Urinary bladder (tissue), 3 donors: ENCODE measurements at regions not wholly inside any gene's neighbourhood (a gene's known extent, or its start where the extent isn't known, plus 50 kb on each side); places are given as distances from the start of the nearest gene placed in this dataset.
"Not testable (repeated sequence)": the region's sequence is repeated elsewhere in the genome, so short reads cannot be mapped to it uniquely, and the experiment has no call there.

ENCODE experiments used
- DNase-seq: peaks from one replicate; pipeline ENCODE4 v3.0.0-alpha.2; 2015; ENCODE audit errors: extremely low spot score
- H3K27ac ChIP-seq: one replicate; pipeline ENCODE4 v1.5.1; 2013; ENCODE audit warnings: low read depth, mild to moderate bottlenecking, moderate library complexity
- H3K36me3 ChIP-seq: one replicate; pipeline ENCODE4 v1.6.1; 2013; ENCODE audit warnings: mild to moderate bottlenecking, moderate library complexity; ENCODE audit not compliant: insufficient read depth
- H3K4me1 ChIP-seq: one replicate; pipeline ENCODE4 v1.6.1; 2013; ENCODE audit warnings: mild to moderate bottlenecking, moderate library complexity; ENCODE audit not compliant: insufficient read depth
- H3K4me3 ChIP-seq: one replicate; pipeline ENCODE4 v1.5.1; 2013; ENCODE audit warnings: low read depth, low read length
- WGBS: extraction: QIAGEN DNeasy Blood & Tissue Kit; methylation state at CpG from one replicate; pipeline ENCODE4 v1.1.7; 2013; 5-methylcytosine and 5-hydroxymethylcytosine counted together
- donor health status: healthy with polysubstance abuse.
- donor health status: healthy.

DNA sequence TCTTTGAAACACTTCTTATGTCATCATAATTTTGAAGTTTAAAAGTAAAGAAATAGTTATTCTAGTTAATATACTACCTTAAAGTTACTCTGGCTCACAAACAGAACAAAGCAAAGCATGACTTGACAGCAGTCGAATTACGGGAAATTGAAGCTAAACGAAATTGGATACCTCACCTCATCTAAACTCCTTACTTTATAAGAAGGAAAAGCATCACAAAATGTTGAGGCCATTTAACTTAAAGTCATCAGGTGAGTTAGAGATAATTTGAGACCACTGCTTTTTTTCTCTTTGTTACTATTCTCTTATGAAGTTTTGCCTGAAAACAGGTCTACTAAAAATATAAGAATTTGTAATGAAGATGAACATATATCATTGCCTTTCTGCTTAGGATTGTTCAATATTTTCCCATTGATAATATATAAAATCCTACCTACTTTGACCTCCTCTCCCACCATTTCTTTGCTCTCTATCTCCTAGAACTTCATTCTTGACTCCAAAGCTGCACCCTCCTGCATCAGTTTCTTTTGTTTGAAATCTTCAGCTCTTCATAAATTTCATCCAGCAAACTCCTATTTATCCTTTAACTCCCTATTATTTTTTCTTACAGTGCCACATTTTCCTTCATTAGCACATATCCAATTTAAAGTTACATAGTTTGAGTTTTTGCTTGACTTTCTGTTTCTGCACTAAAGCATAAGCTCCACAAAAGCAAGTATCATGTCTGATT is 510.7 kb upstream of the ZNF337 start:
- DNase-seq = no peak
- 53% methylated on average over 3 of the region's 3 CpGs for WGBS
- H3K4me1 ChIP-seq = peaks cover 2% of the 10 kb centered on the region
- no peaks in the 10 kb centered on the region for H3K36me3 ChIP-seq
- no peak overlapping the region for H3K27ac ChIP-seq
- H3K4me3 ChIP-seq = no peak overlapping the region

DNA sequence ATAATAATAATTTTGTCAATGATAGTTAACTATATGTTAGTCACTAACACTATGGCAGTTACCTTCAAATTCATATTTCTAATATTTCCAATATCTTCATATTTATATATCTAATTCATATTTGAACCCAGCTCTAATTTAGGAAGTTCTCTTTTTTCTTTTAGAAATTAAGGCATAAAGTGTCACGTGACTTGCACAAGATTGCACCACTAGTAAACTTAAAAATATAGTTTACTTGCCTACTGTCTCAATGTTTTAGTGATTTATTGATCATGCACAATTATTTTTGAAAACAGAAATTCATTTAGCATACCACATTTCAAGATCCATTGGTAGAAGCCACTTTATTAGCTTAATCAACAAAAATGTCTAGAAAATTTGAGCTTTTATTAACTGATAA is 508.7 kb upstream of the ZNF337 start:
- DNase-seq = no peak
- Histone ChIP-seq H3K4me1 (peaks cover 2% of the 10 kb centered on the region), H3K36me3 (no peaks in the 10 kb centered on the region), H3K4me3 (no peak overlapping the region), H3K27ac (no peak overlapping the region)
- 74% methylated on average over 1 of the region's 1 CpG for WGBS

GRCh38 chr20:26201026-26201425 is 504.4 kb upstream of the ZNF337 start:
- not testable (repeated sequence) for H3K4me1 ChIP-seq, H3K27ac ChIP-seq, H3K36me3 ChIP-seq, DNase-seq, H3K4me3 ChIP-seq

DNA sequence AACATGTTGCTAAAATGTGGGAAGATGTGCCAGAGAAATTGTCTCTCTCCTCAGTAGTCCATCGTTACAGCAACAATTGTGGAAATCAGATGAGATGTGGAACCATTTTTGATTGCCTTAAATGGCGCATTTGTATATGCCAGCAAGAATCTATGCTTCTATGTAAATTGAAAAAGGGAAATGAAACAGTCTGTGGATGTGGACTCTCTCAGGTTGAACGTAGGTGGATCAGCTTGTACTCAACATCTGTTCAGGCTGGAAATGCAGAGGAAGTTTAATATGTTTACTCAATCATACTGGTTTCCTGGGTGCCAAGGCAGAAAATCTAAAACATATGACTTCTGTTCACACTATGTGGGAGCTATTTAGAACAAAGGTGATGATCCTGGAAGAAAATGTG is 490.7 kb upstream of the ZNF337 start:
- H3K4me3 ChIP-seq, H3K36me3 ChIP-seq, DNase-seq, H3K4me1 ChIP-seq, H3K27ac ChIP-seq: not testable (repeated sequence)
- 75% methylated on average over 3 of the region's 3 CpGs for WGBS

GRCh38 chr20:26183720-26184119 is 487.1 kb upstream of the ZNF337 start:
- H3K27ac ChIP-seq, H3K36me3 ChIP-seq, H3K4me3 ChIP-seq, DNase-seq, H3K4me1 ChIP-seq: not testable (repeated sequence)
- WGBS = 93% methylated on average over 2 of the region's 2 CpGs

GRCh38 chr20:26181364-26181763 is 484.7 kb upstream of the ZNF337 start:
- not testable (repeated sequence) for H3K4me1 ChIP-seq, H3K36me3 ChIP-seq, H3K27ac ChIP-seq, DNase-seq, H3K4me3 ChIP-seq
- 64% methylated on average over 2 of the region's 2 CpGs for WGBS

DNA sequence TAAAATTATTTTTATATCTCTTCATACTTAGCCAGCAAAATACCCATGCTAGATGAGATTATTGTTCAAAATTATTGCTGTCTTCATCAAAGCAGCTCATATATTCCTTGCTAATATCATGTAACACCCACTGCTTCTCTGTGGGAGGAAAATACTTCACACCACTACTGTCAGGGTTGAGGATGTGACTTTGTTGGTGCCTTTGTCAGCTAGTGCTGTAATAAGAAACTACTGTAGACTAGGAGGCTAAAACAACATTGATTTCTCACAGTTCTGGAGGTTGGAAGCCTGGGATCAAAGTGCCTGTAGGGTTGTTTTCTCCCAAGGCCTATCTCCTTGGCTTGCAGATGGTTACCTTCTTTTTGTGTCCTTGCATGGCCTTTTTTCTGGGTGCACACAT is 475.2 kb upstream of the ZNF337 start:
- H3K4me3 ChIP-seq, H3K27ac ChIP-seq, H3K4me1 ChIP-seq, DNase-seq, H3K36me3 ChIP-seq: not testable (repeated sequence)

DNA sequence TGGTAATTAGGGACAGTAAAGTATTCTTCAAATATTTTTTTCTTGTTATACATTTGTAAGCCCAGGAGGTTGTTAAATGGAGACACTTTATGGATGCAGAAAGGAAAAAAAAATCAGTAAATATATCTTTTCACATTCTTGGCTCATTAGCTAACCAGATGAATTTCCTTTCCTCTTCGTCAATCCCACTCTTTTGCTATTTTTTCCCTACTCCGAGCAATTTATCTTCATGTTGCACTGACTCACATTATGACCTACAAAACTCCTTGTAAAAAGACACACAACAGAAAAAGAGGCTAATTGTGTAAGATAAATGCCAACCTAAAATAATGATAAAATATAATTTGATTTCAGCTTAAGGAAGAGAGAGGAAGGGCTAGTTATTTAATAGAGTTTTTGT is 472.9 kb upstream of the ZNF337 start:
- Histone ChIP-seq H3K4me1 (no peaks in the 10 kb centered on the region), H3K27ac (no peak overlapping the region), H3K36me3 (no peaks in the 10 kb centered on the region), H3K4me3 (no peak overlapping the region)
- 56% methylated on average over 2 of the region's 2 CpGs for WGBS
- no peak for DNase-seq

GRCh38 chr20:26167499-26167898 is 470.8 kb upstream of the ZNF337 start:
- WGBS = 52% methylated on average over 2 of the region's 2 CpGs
- H3K27ac ChIP-seq = no peak overlapping the region
- DNase-seq = no peak
- no peaks in the 10 kb centered on the region for H3K36me3 ChIP-seq
- no peaks in the 10 kb centered on the region for H3K4me1 ChIP-seq
- no peak overlapping the region for H3K4me3 ChIP-seq

DNA sequence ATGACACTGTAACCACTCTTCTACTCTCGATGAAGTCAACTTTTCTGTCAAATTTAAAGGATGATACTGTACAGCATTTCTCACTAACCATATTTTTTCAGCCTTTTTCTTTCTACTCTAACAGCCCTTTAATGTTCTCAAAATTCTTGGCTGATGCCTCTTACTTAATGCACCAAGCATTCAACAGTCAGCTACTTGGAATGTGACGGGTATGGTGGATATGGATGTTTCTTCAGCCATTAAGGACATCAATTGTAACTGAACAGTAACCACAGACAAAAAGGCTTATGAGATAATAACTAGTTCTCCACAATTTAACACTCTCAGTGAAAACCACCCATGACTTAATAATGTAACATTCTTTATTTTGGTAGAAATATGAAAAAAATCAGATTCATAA is 467.2 kb upstream of the ZNF337 start:
- no peak overlapping the region for H3K4me3 ChIP-seq
- WGBS = 70% methylated on average over 2 of the region's 2 CpGs
- no peaks in the 10 kb centered on the region for H3K36me3 ChIP-seq
- DNase-seq = no peak
- no peak overlapping the region for H3K27ac ChIP-seq
- no peaks in the 10 kb centered on the region for H3K4me1 ChIP-seq

GRCh38 chr20:26163151-26163550 is 466.5 kb upstream of the ZNF337 start:
- H3K27ac ChIP-seq, H3K4me3 ChIP-seq, DNase-seq, H3K36me3 ChIP-seq, H3K4me1 ChIP-seq: not testable (repeated sequence)
- 85% methylated on average over 5 of the region's 5 CpGs for WGBS

GRCh38 chr20:26161741-26162140 is 465.1 kb upstream of the ZNF337 start:
- DNase-seq, H3K4me1 ChIP-seq, H3K4me3 ChIP-seq, H3K27ac ChIP-seq, H3K36me3 ChIP-seq: not testable (repeated sequence)
- WGBS = 76% methylated on average over 3 of the region's 3 CpGs

- WGBS = 7% methylated on average over 2 of the region's 2 CpGs
- not testable (repeated sequence) for H3K4me1 ChIP-seq
These were observed 464.3 kb upstream of the ZNF337 start for GRCh38 chr20:26160916-26161315.

GRCh38 chr20:26154224-26154623 is 457.6 kb upstream of the ZNF337 start:
- Histone ChIP-seq H3K36me3 (no peaks in the 10 kb centered on the region), H3K4me1 (no peaks in the 10 kb centered on the region), H3K27ac (no peak overlapping the region), H3K4me3 (no peak overlapping the region)
- DNase-seq = no peak
- WGBS = 69% methylated on average over 3 of the region's 3 CpGs

More at GRCh38 chr20:26160916-26161315, 464.3 kb upstream of the ZNF337 start:
- H3K27ac ChIP-seq, H3K36me3 ChIP-seq, H3K4me3 ChIP-seq, DNase-seq: not testable (repeated sequence)
